ENCODE measurements at regions not wholly inside any gene's neighbourhood (a gene's known extent, or its start where the extent isn't known, plus 50 kb on each side); places are given as distances from the start of the nearest gene placed in this dataset.
A peak's percentile ranks its signal among the peaks of the same experiment; 100 is the strongest.

GRCh38 chr4:19429684-19430083 lies 822.0 kb upstream of the SLIT2 start:
- Histone ChIP-seq H3K79me2 (ENCODE audit: insufficient read depth, low read length) (no peaks in the 10 kb centered on the region), H3K27ac (ENCODE audit: insufficient read length, low read depth, low read length) (no peak overlapping the region), H2BK120ac (ENCODE audit: low read depth, low read length, poor library complexity, severe bottlenecking) (no peak overlapping the region), H3K4ac (ENCODE audit: low read depth, low read length) (no peak overlapping the region), H2BK20ac (ENCODE audit: low read depth, low read length, poor library complexity, severe bottlenecking) (no peak overlapping the region), H2AFZ (ENCODE audit: low read length) (no peak overlapping the region), H2BK5ac (ENCODE audit: insufficient read length, low read length) (no peak overlapping the region), H4K8ac (replicated peaks; ENCODE audit: insufficient read length, low read depth, low read length) (no peak overlapping the region), H4K5ac (ENCODE audit: insufficient read length, low read depth, low read length) (no peak overlapping the region), H3K23ac (ENCODE audit: insufficient read length, low read depth, low read length) (no peak overlapping the region), H3K79me1 (ENCODE audit: insufficient read depth, low read depth, low read length, poor library complexity, severe bottlenecking) (no peaks in the 10 kb centered on the region), H2BK15ac (ENCODE audit: low read depth, low read length) (no peak overlapping the region), H4K20me1 (ENCODE audit: control insufficient read depth, insufficient read depth, insufficient read length) (no peaks in the 10 kb centered on the region), H3K9me3 (ENCODE audit: control insufficient read depth, low read depth, low read length) (peaks cover 8% of the 10 kb centered on the region), H3K9ac (ENCODE audit: extremely low read depth, insufficient read length, low read length) (no peak overlapping the region), H3K14ac (ENCODE audit: insufficient read depth, low read length) (no peak overlapping the region), H2BK12ac (ENCODE audit: insufficient read length, low read depth, low read length) (no peak overlapping the region), H3K56ac (ENCODE audit: insufficient read length, low read depth, low read length) (no peak overlapping the region), H2AK5ac (ENCODE audit: insufficient read length, low read length) (no peak overlapping the region), H3K27me3 (ENCODE audit: insufficient read depth, low read length) (peaks cover 30% of the 10 kb centered on the region), H3K18ac (ENCODE audit: insufficient read length, low read depth, low read length) (no peak overlapping the region), H3K4me2 (ENCODE audit: insufficient read depth, insufficient read length, low read length) (no peak overlapping the region), H4K91ac (ENCODE audit: insufficient read length, low read depth, low read length) (no peak overlapping the region), H3K23me2 (ENCODE audit: insufficient read length, low read depth, low read length, poor library complexity, severe bottlenecking) (no peaks in the 10 kb centered on the region), H3T11ph (ENCODE audit: low read length) (no peak overlapping the region), H3K4me1 (ENCODE audit: insufficient read depth, low read length) (no peaks in the 10 kb centered on the region)
- H3K4me1 Mint-ChIP-seq, result no peaks in the 10 kb centered on the region
- peaks cover 96% of the 10 kb centered on the region for H3K27me3 Mint-ChIP-seq (ENCODE audit: low read depth)
- peaks cover 56 to 61% of the 10 kb centered on the region in 2 experiments for H3K9me3 Mint-ChIP-seq
- DNase-seq, result peak; percentile 60
- no peak overlapping the region for H3K4me3 Mint-ChIP-seq
- peaks cover 2 to 13% (median 12%) of the 10 kb centered on the region in 3 experiments; a peak in 5 of 7 replicates for H3K36me3 Mint-ChIP-seq (ENCODE audit: insufficient read depth in 1 of 3, low read depth in 3 of 3)
- TF ChIP-seq CTCF (conservative IDR thresholded peaks at IDR 0.05), result no peak
- no CpG with 5 or more reads among the region's 4 CpGs for WGBS (ENCODE audit: extremely low coverage, insufficient read length, low lambda C conversion rate)
- no peak overlapping the region for H3K27ac Mint-ChIP-seq
